ENCODE measurements at regions not wholly inside any gene's neighbourhood (a gene's known extent, or its start where the extent isn't known, plus 50 kb on each side); places are given as distances from the start of the nearest gene placed in this dataset.

DNA sequence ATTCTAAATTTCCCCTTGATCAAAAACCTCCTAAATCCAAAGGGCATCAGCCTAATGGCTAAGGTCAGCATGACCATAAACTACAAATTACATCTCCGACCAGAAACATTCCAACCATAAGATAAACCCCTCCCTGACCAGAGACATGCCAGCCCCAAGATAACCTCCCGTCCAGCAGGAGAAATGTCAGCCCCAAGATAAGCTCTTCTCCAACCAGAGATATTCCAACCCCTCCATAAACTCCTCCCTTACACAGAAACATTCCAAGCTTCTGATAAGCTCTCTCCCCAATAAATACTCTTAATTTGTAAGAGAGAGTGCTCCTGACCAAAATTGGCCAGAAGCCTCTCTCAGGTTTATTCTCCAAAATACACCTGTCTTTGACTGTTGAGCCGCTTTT lies 274.0 kb downstream of the RNF152 start:
- DNase-seq: no peak

DNA sequence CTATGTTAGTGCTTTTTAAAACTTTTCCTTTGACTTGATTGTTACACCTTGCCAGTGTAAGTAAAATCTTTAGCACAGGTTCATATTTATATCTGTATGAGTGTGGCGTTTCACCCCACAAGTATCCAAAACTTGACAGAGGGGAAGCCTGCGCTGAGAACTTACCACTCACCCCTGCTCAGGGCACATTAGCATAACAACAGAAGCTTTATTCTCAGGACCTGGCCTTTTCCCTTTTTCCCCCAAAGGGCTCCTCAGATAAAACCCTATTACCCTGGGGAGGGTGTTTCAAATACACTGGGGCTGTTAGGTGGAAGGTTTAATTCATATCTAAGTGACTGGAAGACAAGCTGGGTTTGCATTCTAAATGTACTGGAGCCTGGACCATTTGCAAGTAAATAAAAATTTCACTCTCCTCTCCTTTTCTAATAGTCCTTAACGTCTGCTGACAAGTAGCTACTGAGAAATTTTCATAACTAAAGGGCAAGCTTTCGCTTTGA lies 276.6 kb downstream of the RNF152 start:
- DNase-seq: no peak

DNA sequence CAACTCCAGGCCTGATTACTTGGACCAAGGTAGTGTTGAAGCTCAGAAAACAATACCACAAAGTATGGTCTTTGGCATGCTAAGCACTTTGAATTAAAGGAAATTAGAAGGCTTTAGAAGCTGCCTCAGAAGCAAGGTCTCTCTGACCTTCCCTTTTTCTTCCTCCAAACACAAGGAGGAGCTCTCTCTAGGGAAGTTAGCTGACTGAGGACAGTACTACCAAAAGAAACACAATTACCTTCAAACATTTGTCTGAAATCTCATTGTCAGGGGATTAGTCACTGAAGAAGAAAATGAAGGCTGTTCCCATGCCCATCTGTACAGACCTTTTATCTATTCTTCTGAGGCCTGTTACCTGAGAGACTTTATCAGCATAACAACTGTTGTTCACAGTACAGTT lies 279.3 kb downstream of the CDH20 start:
- DNase-seq: no peak

DNA sequence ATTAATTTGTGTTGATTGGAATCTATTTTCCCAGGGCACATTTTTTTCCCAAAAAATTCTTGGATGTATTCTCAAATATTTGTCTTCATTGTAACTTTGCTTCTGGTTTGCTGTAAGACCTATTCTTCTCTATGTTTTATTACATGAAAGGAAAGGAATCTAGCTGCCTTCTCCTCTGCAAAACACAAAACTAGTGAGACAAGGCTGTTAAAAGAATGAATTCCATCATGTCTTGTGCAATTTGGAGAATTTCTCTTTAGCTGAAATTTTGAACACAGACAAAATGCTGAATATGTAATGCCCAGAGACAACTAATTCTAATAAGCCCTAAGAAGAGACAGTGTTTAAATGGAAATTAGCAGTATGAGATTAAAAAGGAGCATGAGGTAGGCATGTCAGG lies 275.9 kb downstream of the CDH20 start:
- DNase-seq: no peak

DNA sequence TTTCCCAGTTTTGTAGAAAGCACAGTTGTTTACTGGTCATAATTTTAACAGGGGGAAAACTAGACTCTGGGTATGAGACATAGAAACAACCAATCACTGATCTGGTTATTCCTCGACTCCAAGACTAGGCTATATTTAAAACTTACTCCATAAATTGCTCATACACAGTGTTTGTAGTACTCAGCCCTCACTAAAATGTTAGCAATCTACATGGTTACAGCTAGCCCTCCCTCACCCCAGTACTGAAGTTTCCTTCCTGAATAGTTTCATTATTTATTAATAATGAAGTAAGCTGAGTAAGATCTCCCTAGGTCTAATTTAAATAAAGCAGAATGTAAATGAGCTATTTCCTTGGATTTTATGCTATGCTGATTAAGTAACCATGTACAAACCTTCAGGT lies 275.1 kb downstream of the CDH20 start:
- no peak for DNase-seq

DNA sequence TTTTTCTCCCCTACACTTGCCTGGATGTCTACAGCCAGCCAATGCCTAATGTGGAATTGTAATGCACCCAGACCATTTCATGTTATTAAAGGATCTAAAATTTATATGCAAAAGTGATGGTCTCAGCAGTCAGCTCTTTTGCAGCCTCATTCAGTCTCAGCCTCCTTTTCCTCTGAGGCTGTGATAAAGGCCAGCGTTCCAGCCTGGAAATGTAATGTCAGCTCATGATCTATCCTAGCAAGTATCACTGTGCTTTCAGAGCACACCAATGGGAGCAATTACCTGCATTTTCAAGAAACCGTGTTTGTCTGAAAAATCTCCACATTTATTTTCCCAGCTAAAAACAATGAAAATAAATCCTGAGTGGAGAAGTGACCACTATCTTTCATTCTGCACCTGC lies 274.6 kb downstream of the CDH20 start:
- no peak for DNase-seq

DNA sequence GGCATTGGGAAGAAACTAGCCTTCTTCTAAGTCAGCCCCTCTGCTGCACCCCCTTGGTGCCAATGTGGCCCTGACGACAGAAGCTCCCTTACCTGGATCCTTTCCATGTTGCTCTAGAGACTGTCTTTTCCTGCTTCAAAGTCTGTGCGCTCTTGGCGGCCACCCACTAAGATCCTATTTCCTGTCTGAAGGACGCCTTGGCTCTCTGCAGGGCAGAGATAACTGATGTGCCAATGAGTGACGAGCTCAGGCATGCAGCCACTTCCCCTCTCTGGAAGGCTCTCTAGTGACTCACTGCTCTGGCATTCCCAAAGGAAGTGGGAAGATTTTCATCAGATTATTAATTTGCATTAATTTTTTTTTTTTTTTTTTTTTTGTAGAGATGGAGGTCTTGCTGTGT lies 273.5 kb downstream of the CDH20 start:
- DNase-seq: no peak

DNA sequence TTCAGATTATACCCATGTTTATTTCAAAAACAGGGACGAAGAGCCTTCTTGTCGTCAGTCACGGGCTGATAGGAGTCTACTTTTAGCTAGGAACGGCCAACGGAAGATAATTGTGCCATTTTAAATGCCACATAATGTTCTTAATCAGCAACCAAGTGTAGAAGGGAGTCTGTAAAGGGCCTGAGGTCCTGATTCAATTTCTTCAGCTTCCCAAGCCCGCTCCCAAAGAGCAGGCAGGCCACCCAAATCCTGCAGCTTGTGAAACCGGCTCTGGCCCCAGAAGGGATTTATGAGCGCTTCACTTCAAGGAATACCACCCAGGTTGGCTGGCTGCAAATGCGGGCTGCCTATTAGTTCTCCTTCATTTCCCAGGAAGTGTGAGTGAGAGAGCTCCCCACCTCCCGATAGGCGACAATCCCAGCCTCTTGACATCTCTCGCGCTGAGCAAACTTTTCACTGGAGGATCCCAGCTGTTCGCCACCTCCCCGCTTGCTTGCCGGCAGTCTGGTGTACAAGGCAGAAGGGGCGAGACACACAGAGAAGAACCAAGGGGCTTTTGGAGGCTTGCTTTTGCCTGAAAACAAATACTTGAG lies 272.9 kb downstream of the CDH20 start:
- DNase-seq: no peak

DNA sequence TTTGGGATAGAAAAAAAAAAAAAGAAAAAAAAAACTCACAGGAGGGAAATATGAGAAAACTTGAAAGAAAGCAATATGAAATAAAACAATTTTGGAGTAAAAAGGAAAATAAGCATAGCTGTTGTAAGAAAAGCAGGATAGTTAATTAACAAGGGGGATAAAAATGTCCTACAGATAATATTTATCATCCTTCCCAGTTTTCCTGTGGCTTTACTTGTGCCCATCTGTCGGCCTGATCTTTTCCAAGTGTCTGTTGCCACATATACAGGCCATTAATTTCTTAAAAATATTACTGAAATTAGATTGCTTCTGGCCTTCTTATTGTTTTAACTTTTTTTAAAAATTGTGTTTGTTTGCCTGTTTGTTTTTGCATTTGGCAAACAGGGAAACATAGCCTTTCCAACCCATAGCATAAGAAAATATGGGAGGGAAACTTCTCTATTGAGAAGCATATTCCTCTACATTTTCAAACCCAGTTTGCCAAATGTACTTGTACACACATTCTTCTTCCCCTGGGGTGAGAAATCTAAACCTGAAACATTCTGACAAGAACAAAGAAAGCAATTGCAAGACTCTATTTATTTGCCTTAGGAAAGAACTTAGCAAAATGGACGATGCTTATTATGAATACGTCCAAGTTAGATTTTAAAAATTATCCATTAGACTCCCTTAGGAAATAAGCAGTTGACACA lies 272.3 kb downstream of the CDH20 start:
- no peak for DNase-seq

All from muscle of arm (tissue), 1 donor.